GM21528 (cell line): ENCODE measurements at regions not wholly inside any gene's neighbourhood (a gene's known extent, or its start where the extent isn't known, plus 50 kb on each side); places are given as distances from the start of the nearest gene placed in this dataset.
"Not testable (repeated sequence)": the region's sequence is repeated elsewhere in the genome, so short reads cannot be mapped to it uniquely, and the experiment has no call there.

Experiments
- ATAC-seq: cut with Tn5 transposase; IDR thresholded peaks from one replicate; pipeline ENCODE4 v1.9.1; 2021; ENCODE audit warnings: mild to moderate bottlenecking, moderate library complexity; ENCODE audit not compliant: unreplicated experiment, low FRiP score

DNA sequence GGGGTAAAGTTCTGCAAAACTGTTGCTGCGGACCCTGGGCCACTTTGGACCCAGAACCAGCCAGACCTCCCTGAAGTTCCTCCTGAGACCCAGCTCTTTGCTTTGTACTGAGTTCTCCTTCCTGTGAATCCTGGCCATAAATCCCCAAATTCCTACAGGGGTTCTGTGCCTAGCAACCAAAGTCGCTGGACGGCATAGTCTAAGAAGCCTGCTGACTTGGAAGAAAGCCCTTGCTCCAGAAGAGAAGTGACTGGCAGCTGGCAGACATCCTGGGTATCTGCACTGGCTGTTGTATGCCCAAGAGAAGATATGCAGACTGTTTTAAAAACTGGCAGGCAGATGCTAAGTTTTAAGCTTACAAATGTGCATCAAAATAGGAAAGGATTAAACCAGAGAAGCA lies 99.9 kb upstream of the SLC24A4 start:
- no peak for ATAC-seq

- ATAC-seq: no peak
Measured at GRCh38 chr14:92224358-92224954, 98.5 kb upstream of the SLC24A4 start.

DNA sequence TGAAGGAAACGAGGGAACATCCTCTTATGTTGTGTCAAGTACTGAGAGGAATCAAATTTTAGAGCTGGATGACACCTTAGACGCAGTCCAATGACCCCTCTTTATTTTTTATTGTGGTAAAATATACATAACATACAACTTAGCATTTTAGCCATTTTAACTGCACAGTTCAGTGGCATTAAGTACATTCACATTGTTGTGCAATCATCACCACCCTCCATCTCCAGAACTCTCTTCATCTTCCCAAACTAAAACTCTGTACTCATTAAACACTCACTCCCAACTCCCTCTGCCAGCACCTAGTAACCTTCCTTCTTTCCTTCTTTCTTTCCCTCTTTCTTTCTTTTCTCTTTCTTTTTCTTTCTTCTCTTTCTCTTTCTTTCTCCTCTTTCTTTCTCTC lies 97.2 kb upstream of the SLC24A4 start:
- ATAC-seq: no peak

- ATAC-seq: not testable (repeated sequence)
Measured at GRCh38 chr14:92226166-92226565, 96.8 kb upstream of the SLC24A4 start.

DNA sequence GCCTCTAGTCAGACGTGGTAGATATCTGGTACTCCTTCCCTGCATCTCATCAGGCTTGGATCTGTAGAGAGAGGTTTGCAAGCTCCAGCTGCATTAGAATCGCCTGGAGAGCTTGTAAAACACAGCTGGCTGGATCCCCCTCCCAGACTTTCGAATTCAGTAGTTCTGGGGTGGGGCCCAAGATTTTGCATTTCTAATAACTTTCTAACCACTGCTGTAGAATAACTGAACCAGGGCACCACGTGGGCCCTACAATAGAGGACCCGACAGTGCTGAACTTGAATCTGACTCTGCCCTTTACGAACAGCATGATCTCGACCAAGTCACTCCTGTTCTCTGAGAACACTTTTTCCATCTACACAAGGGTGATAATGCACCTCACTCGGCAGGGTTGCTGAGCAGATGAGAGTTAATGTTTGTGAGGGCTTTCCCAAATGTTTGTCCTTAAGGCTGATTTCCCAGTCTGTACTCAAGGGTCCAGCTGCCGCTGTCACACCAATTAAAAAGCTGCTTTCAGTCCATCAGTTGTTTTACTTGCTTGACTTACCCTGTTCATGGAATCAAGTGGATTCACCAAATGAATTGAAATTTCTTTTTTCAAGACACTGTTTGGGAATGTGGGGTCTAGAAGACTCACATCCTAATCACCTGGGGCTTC lies 86.6 kb upstream of the SLC24A4 start:
- ATAC-seq: no peak

GRCh38 chr14:92240658-92241057 lies 82.3 kb upstream of the SLC24A4 start:
- no peak for ATAC-seq

GRCh38 chr14:92241966-92242595 lies 80.9 kb upstream of the SLC24A4 start:
- no peak for ATAC-seq

DNA sequence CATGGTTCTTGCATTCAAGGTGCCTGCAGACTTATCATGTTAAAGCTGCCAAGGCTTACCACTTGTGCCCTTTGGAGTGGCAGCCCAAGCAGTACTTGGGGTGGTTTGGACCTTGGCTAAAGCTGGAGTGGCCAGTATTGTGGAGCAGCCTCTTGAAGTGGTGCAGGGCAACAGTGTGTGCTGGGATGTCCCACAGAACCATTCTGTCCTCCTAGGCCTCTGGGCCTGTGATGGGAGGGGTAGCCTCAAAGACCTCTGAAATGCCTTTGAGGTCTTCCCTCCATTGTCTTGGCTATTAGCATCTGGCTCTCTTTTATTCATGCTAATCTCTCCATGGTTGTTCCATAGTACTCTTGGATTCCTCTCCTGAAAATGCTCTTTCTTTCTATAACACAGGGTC lies 78.2 kb upstream of the SLC24A4 start:
- no peak for ATAC-seq

DNA sequence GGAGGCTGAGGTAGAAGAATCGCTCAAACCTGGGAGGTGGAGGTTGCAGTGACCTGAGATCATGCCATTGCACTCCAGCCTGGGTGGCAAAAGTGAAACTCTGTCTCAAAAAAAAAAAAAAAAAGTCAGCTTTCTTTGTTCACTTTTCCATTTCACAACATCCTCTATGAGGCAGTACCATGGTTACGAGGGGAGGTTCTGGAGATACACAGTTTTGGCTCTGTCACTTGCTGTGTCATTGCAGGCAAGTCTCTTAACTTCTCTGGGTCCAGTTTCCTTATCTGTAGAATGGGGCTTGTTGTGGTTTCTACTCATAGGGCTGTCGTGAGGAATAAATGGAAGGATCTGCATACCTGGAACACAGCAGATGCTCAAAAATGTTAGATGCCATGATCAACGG lies 75.6 kb upstream of the SLC24A4 start:
- no peak for ATAC-seq

DNA sequence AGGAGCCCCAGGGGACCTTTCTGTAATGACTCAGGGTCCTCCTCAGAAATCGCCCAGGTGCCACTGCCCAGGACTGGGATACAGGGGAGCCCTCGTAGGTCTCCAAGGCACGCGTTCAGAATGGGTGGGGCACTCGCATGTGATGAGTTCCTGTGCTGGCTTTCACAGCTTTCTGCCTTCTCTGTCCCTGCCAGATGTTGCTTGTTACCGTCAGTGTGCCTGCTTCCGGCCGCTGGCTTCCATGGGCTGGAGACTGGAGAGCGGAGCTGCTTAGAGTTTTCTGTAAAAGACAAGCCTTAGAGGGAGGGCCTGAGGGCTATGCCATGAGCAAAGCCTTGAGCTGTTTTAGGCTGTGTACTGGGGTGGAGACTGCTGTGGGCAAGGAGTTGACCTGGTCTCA lies 75.0 kb upstream of the SLC24A4 start:
- ATAC-seq: no peak

DNA sequence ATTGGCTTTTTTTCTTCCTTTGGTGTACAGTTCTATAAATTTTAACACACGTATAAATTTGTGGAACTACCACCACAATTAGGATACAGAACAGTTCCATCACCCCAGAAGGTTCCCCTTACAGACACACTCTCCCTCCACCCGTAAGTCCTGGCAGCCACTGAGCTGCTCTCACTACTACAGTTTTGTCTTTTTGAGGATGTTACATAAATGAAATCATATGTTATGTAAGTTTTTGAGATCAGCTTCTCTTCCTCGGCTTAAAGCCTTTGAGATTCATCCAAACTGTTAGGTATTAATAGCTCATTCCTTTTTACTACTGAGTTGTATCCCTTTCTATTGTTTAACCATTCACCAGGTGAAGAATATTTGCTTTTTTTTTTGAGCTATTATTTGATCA lies 74.3 kb upstream of the SLC24A4 start:
- no peak for ATAC-seq

- ATAC-seq: not testable (repeated sequence)
Measured at GRCh38 chr14:92250366-92250765, 72.6 kb upstream of the SLC24A4 start.

DNA sequence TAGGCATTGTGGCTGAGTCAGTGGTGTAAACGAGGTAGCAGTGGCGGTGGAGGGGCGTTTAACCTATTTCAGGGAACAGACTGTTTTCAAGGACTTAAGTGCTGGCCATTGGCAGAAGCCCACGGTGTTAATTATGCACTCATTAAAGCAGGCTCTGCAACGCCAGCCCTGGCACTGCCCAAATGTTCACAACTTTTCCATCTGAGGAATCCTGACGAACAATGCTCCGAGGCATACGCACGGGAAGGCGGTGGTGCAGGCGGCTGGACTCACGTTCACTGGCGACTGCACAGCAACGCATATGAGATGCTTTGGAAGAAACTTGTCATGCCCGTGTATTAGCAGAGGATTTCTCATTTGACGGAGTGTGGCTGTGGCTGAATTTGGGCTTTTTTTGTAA lies 70.6 kb upstream of the SLC24A4 start:
- ATAC-seq: no peak

DNA sequence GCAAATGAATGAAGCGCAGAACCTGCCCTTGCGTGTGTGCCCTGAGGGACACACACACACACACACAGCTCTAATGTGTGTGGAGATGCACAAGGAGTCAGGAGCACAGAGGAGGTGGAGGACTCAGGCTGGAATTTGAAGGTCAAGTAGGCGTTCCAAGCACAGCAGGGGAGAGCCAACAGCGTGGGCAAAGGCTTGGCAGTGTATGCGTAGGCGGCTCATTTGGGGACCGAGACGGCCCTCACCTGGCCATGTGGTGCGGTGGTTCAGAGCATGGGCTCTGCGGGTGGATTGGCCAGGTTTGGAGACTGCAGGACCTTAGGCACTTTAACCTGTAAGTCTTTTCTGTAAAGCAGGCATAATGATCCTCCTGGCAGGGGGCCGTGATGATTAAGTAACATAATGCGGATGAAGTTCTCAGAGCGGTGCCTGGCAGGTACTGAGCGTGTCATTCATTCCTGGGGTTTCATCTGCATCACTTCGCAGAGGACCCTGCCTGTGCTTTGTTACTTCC lies 69.5 kb upstream of the SLC24A4 start:
- no peak for ATAC-seq

- no peak for ATAC-seq
Measured at GRCh38 chr14:92254786-92255185, 68.2 kb upstream of the SLC24A4 start.

DNA sequence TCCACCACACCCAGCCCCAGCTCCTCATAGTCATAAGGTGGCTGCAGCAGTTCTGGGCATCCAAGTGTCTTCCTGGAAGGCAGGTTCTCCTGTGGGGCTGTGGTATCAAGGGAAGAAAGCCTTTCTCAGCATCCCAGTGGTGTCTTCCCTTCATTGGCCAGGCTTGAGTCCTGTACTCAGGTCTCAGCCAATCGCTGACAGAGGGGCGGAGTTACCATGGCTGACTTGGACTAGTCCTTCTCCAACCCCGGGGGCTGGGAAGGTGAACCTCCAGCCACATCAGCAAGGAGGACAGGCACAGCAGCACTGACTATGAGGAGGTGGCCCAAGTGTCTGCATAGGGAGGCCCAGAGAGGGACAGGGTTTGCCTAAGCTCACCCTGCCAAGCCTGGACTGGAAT lies 64.0 kb upstream of the SLC24A4 start:
- ATAC-seq: no peak

GRCh38 chr14:92259613-92260357 lies 63.2 kb upstream of the SLC24A4 start:
- ATAC-seq: peak; percentile 74

GRCh38 chr14:92263681-92264080 lies 59.3 kb upstream of the SLC24A4 start:
- ATAC-seq: no peak

- ATAC-seq: no peak
Measured at GRCh38 chr14:92264195-92264594, 58.8 kb upstream of the SLC24A4 start.

DNA sequence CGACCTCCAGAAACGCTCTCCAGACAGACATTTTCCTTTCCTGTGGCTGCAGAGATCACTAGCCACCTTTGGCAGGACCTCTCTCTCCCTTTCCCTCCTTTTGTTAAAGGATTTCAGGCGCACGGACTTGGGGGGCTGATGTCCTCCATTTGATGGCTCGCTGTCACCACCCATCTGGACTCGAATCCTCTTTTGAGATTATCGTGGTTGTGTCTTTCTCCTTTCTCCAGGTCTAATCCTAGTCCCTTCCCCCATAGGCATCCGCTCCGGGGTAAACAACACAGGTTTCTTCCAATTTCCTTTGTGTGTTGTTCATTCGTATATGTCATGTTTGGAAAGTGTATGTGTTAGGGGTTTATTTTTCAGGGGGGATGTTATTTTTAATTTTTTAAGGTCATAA lies 56.7 kb upstream of the SLC24A4 start:
- ATAC-seq: no peak
